Spleen (tissue), 11 donors: ENCODE measurements at regions not wholly inside any gene's neighbourhood (a gene's known extent, or its start where the extent isn't known, plus 50 kb on each side); places are given as distances from the start of the nearest gene placed in this dataset.

Source experiments
- DNase-seq: peaks from one replicate; pipeline ENCODE4 v3.0.0-alpha.2; 2020
- H3K27ac ChIP-seq, 8 donors: fragments of 200-600 bp; sonication (generic) in 7 of 8; 1 replicate in 4 of 8; 2 replicates in 4 of 8; pipeline versions ENCODE4 v1.5.0 to v1.8.0; 2016 to 2021; ENCODE audit warnings: inconsistent platforms in 4 of 8, mild to moderate bottlenecking in 4 of 8, moderate library complexity in 1 of 8
- H3K27me3 ChIP-seq, 7 donors: fragments of 200-600 bp; sonication (generic) in 6 of 7; replicated peaks in 1 of 7; 1 replicate in 4 of 7; 2 replicates in 3 of 7; pipeline versions ENCODE4 v1.5.0 to v1.8.0; 2016 to 2021; ENCODE audit warnings: inconsistent platforms in 3 of 7, mild to moderate bottlenecking in 1 of 7
- H3K36me3 ChIP-seq, 6 donors: fragments of 200-600 bp; sonication (generic) in 5 of 6; 1 replicate in 4 of 6; 2 replicates in 2 of 6; pipeline versions ENCODE4 v1.5.0 to v1.8.0; 2016 to 2021; ENCODE audit warnings: inconsistent platforms in 2 of 6
- H3K4me1 ChIP-seq, 6 donors: fragments of 200-600 bp; sonication (generic) in 5 of 6; 1 replicate in 3 of 6; 2 replicates in 3 of 6; pipeline versions ENCODE4 v1.5.0 to v1.8.0; 2016 to 2021; ENCODE audit warnings: inconsistent platforms in 3 of 6
- H3K4me3 ChIP-seq, 8 donors: fragments of 200-600 bp; sonication (generic) in 7 of 8; 1 replicate in 4 of 8; 2 replicates in 4 of 8; pipeline versions ENCODE4 v1.5.0 to v1.8.0; 2016 to 2021; ENCODE audit warnings: inconsistent platforms in 4 of 8, mild to moderate bottlenecking in 4 of 8, moderate library complexity in 2 of 8
- H3K9me3 ChIP-seq, 8 donors: fragments of 200-600 bp; sonication (generic) in 7 of 8; 1 replicate in 4 of 8; 2 replicates in 4 of 8; pipeline versions ENCODE4 v1.5.0 to v1.8.0; 2016 to 2021; ENCODE audit warnings: inconsistent platforms in 4 of 8
- POLR2A ChIP-seq, 3 donors: fragments of 450-650 bp; IDR thresholded peaks; one replicate each; pipeline ENCODE4 v1.5.1; 2017; ENCODE audit warnings: antibody characterized with exemption in 3 of 3, mild to moderate bottlenecking in 1 of 3
- POLR2AphosphoS5 ChIP-seq, 3 donors: sonication (generic); formaldehyde crosslinking; IDR thresholded peaks; one replicate each; pipeline ENCODE4 v1.5.1; 2017; ENCODE audit warnings: antibody characterized with exemption in 3 of 3
- WGBS, 5 donors: extraction: QIAGEN DNeasy Blood & Tissue Kit in 3 of 5; methylation state at CpG; one replicate each; pipeline versions ENCODE4 v1.1.5 to v1.1.7; 2013 to 2018; 5-methylcytosine and 5-hydroxymethylcytosine counted together
- intact Hi-C: fragments of 100-400 bp; cut with DNase I; formaldehyde crosslinking; loops from one replicate; pipeline ENCODE4 v1.15.0; 2023; ENCODE audit warnings: low total_unique reads
- TF ChIP-seq, protein P1 (sequence below), 11 experiments: fragments of 200-600 bp in 7 of 11; fragments of 450-650 bp in 4 of 11; sonication (generic) in 4 of 11; IDR thresholded peaks in 8 of 11; conservative IDR thresholded peaks in 3 of 11; 1 replicate in 7 of 11; 2 replicates in 4 of 11; pipeline versions ENCODE4 v1.4.0 to v1.8.0; 2016 to 2021; ENCODE audit warnings: antibody characterized with exemption in 11 of 11, inconsistent platforms in 4 of 11, mild to moderate bottlenecking in 1 of 11
- donor health status: healthy with polysubstance abuse.
- donor health status: DM: no; HTN: no; CAD: no; lungs with moderate emphysema.
- donor health status: DM: no; HTN: no; CAD: no.
- donor health status: Bipolar disorder and iron deficiency.
- donor health status: healthy.
- donor health status: DM: no; HTN: no; CAD: no.
- donor health status: DM: yes; HTN: yes; CAD: no.

DNA sequence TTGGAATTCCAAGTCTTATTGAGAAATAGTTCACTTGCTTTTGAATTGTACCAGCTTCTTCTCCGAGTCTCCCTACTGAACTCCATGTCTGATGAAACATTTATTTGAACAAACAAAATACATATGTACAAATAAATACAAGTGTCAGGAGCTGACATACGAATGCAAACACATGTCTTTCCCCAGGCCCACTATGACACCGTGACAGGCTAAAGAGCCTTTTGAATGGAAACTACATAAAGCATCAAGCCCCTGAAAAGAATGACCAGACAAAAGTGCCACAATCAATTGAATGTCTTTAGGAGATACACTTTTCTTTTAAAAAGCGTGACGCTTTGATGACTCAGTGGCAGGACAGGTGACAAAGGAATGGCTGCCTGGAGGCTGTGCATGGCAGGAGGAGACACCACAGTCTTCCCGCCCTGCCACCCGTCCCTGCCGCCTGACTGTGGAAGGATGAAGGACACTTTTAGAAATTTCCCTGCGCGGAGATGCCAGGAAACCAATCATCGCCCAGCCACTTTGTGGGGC lies 112.4 kb upstream of the BNC2 start:
- Histone ChIP-seq H3K27me3 (no peaks in the 10 kb centered on the region), H3K36me3 (no peaks in the 10 kb centered on the region), H3K27ac (no peak overlapping the region), H3K4me1 (no peaks in the 10 kb centered on the region), H3K9me3 (no peaks in the 10 kb centered on the region), H3K4me3 (no peak overlapping the region)
- WGBS, 5 donors: 89 to 92% (median 91%) methylated on average over 11 of the region's 11 CpGs
- intact Hi-C loops: no loop called here
- DNase-seq: no peak
- no peak for TF ChIP-seq POLR2A (IDR thresholded peaks at IDR 0.05)
- TF ChIP-seq, protein P1, sequence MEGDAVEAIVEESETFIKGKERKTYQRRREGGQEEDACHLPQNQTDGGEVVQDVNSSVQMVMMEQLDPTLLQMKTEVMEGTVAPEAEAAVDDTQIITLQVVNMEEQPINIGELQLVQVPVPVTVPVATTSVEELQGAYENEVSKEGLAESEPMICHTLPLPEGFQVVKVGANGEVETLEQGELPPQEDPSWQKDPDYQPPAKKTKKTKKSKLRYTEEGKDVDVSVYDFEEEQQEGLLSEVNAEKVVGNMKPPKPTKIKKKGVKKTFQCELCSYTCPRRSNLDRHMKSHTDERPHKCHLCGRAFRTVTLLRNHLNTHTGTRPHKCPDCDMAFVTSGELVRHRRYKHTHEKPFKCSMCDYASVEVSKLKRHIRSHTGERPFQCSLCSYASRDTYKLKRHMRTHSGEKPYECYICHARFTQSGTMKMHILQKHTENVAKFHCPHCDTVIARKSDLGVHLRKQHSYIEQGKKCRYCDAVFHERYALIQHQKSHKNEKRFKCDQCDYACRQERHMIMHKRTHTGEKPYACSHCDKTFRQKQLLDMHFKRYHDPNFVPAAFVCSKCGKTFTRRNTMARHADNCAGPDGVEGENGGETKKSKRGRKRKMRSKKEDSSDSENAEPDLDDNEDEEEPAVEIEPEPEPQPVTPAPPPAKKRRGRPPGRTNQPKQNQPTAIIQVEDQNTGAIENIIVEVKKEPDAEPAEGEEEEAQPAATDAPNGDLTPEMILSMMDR (IDR thresholded peaks at IDR 0.05 in 8 of 11, conservative IDR thresholded peaks at IDR 0.05 in 3 of 11): no peak
- TF ChIP-seq POLR2AphosphoS5 (IDR thresholded peaks at IDR 0.05): no peak

DNA sequence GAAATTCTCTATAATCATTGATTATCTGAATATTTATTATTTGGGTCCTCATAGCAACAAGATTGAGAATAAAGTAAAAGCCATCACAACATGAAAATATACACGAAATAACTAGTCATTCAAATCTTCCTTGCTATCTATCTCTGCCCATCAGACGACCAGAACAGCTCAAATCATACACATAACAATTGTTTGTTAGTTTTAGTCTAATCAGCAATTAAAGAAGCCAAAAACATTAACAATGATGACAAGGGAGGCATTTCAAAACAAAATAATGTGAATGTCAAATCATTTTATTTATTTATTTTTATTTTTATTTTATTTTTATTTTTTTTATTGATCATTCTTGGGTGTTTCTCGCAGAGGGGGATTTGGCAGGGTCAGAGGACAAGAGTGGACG lies 106.0 kb upstream of the BNC2 start:
- Histone ChIP-seq H3K27ac (no peak overlapping the region), H3K27me3 (no peaks in the 10 kb centered on the region), H3K9me3 (peaks cover 0 to 13% (median 4%) of the 10 kb centered on the region in 8 donors), H3K4me1 (no peaks in the 10 kb centered on the region), H3K36me3 (no peaks in the 10 kb centered on the region), H3K4me3 (no peak overlapping the region)
- 69 to 79% (median 76%) methylated on average over 4 of the region's 4 CpGs for WGBS, 5 donors
- intact Hi-C loops: no loop called here
- TF ChIP-seq, protein P1 (IDR thresholded peaks at IDR 0.05 in 8 of 11, conservative IDR thresholded peaks at IDR 0.05 in 3 of 11): no peak
- TF ChIP-seq POLR2A (IDR thresholded peaks at IDR 0.05) (no peak), POLR2AphosphoS5 (IDR thresholded peaks at IDR 0.05) (no peak)
- DNase-seq: no peak

DNA sequence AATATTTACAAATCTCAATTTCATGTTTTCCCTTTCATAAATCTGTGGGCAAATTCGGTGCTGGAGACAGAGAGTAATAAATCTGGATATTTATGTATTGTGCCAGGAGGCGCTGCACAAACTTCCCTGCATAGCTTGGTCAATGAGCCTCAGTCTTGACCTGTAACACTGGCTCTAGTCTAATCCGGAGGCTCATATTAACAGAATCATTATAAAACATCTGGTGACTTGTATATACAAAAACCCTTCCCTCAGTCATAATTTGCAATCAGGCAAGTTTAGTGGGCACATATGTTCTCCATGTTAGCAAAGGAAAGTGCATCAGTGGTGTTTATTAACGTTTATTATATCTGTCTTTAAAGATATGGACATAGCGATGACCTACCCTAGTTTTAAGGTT lies 104.0 kb upstream of the BNC2 start:
- H3K36me3 ChIP-seq: no peaks in the 10 kb centered on the region
- H3K27ac ChIP-seq: no peak overlapping the region
- 67 to 78% (median 73%) methylated on average over 5 of the region's 5 CpGs for WGBS, 5 donors
- H3K9me3 ChIP-seq: peaks cover 0 to 13% (median 4%) of the 10 kb centered on the region in 8 donors
- no peak overlapping the region for H3K4me3 ChIP-seq
- H3K4me1 ChIP-seq: no peaks in the 10 kb centered on the region
- intact Hi-C loops: no loop called here
- TF ChIP-seq, protein P1 (IDR thresholded peaks at IDR 0.05 in 8 of 11, conservative IDR thresholded peaks at IDR 0.05 in 3 of 11): no peak
- TF ChIP-seq POLR2A (IDR thresholded peaks at IDR 0.05): no peak
- no peak for TF ChIP-seq POLR2AphosphoS5 (IDR thresholded peaks at IDR 0.05)
- no peak for DNase-seq
- H3K27me3 ChIP-seq: no peaks in the 10 kb centered on the region

- no peak overlapping the region for H3K4me3 ChIP-seq
- DNase-seq: no peak
- H3K27ac ChIP-seq: no peak overlapping the region
- WGBS, 5 donors: 83 to 94% (median 86%) methylated on average over 3 of the region's 3 CpGs
- H3K27me3 ChIP-seq: no peaks in the 10 kb centered on the region
- intact Hi-C loops: no loop called here
- H3K9me3 ChIP-seq: peaks cover 0 to 15% (median 4%) of the 10 kb centered on the region in 8 donors
- no peaks in the 10 kb centered on the region for H3K36me3 ChIP-seq
- no peaks in the 10 kb centered on the region for H3K4me1 ChIP-seq
- no peak for TF ChIP-seq POLR2A (IDR thresholded peaks at IDR 0.05)
- TF ChIP-seq, protein P1 (IDR thresholded peaks at IDR 0.05 in 8 of 11, conservative IDR thresholded peaks at IDR 0.05 in 3 of 11): no peak
- TF ChIP-seq POLR2AphosphoS5 (IDR thresholded peaks at IDR 0.05): no peak
These were observed 99.9 kb upstream of the BNC2 start for GRCh38 chr9:16970321-16970720.
